D721Med (cell line): ENCODE measurements at regions not wholly inside any gene's neighbourhood (a gene's known extent, or its start where the extent isn't known, plus 50 kb on each side); places are given as distances from the start of the nearest gene placed in this dataset.

Source experiments
- DNase-seq: peaks from one replicate; pipeline ENCODE4 v3.0.0; 2011; ENCODE audit warnings: low spot score; ENCODE audit not compliant: insufficient read length
- FAIRE-seq: peaks from 2 replicates; lab custom pipeline; 2011; peaks lifted over from hg19 to GRCh38; lab: Jason Lieb, UNC
- CTCF ChIP-seq: IDR thresholded peaks from 2 replicates; pipeline ENCODE4 v1.5.1; 2012; ENCODE audit warnings: mild to moderate bottlenecking, control low read depth; ENCODE audit not compliant: insufficient read depth; ENCODE audit errors: missing control alignments

GRCh38 chr7:84469034-84469433 lies 274.4 kb upstream of the SEMA3A start:
- no peak for TF ChIP-seq CTCF
- DNase-seq (no peak), FAIRE-seq (no peak)

DNA sequence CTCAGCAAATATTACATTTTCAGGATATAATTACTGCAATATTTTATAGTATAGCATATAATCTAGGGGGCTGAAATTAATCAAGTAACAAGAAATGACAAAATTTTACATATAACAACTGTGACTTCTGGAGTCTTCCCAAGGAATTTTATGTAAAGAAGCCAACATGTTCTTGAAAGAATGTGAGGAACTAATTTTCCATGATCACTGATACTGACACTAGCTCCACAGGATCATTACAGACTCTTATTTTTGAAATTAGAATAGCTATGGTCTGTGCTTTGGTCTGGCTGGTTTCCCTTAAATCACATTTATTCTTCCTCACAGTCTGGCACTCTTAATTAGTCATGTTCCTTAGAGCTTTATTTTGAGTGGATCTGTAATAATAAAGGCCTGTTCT lies 267.7 kb upstream of the SEMA3A start:
- FAIRE-seq (no peak), DNase-seq (no peak)
- TF ChIP-seq CTCF: no peak

- DNase-seq (no peak), FAIRE-seq (no peak)
- no peak for TF ChIP-seq CTCF
These were observed 266.5 kb upstream of the SEMA3A start for GRCh38 chr7:84461093-84461492.

GRCh38 chr7:84455788-84456187 lies 261.2 kb upstream of the SEMA3A start:
- FAIRE-seq: no peak
- TF ChIP-seq CTCF: no peak
- no peak for DNase-seq

DNA sequence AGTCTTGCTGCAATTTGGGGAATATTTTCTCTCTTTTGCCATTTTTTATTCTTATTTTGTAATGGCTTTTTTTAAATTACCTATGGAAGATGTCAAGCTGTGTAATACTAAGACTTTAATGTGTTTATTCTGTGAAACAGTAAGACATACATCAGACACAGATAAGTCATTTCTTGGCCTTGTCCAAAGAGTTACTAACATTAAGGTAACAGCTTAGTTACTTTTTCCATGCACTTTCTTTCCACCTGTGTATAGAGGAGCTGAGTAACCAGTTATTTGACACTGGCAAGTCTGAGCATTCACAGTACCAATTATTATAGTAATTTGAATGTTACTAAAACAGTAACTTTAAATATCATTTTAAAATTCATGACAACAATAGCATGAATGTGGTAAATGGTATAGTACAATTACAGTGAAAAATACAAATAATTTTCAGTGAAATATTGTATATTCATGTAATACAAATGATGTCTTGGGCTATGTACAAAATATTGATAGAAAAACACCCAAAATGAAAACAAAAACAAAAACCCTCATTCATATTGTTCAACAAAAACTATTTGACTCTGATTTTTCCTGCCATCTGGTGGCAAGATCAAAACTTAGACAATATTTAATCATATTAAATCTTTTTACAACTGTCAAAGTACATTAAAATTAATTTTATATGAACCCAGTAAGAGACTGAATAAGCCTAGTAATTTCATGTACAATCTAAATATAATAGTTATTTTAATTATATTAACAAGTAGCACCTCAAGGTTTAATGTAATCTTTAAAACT lies 259.8 kb upstream of the SEMA3A start:
- FAIRE-seq: no peak
- no peak for DNase-seq
- peak; percentile 44 for TF ChIP-seq CTCF

GRCh38 chr7:84452618-84453017 lies 258.0 kb upstream of the SEMA3A start:
- DNase-seq: no peak
- no peak for FAIRE-seq
- no peak for TF ChIP-seq CTCF

DNA sequence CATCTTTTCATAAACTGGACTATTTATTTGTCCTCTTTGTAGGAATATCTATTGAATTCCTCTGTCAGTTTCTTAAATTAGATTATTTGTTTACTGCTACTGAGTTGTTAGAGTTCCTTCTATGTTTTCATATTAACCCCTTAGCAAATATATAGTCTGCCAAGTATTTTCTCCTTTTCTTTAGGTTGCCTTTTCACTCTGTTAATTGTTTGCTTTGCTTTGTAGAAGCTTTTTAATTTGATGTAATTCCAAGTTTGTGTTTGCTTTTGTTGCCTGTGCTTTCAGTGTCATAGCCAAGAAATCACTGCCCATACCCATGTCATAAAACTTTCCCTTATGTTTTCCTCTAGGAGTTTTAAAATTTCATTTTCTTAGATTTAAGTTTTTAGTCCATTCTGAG lies 256.2 kb upstream of the SEMA3A start:
- no peak for TF ChIP-seq CTCF
- FAIRE-seq (no peak), DNase-seq (no peak)
